Right lobe of liver (tissue), 4 donors: ENCODE measurements at regions not wholly inside any gene's neighbourhood (a gene's known extent, or its start where the extent isn't known, plus 50 kb on each side); places are given as distances from the start of the nearest gene placed in this dataset.

Source experiments
- POLR2A ChIP-seq: fragments of 450-650 bp; IDR thresholded peaks from one replicate; pipeline ENCODE4 v1.6.1; 2017; ENCODE audit warnings: antibody characterized with exemption, mild to moderate bottlenecking
- TF ChIP-seq, protein P1 (sequence below), 4 donors: fragments of 200-600 bp in 3 of 4; fragments of 450-650 bp in 1 of 4; IDR thresholded peaks; one replicate each; pipeline versions ENCODE4 v1.5.1 to v1.8.0; 2016 to 2022; ENCODE audit warnings: antibody characterized with exemption in 4 of 4, mild to moderate bottlenecking in 2 of 4
- donor health status: DM: no; HTN: no; CAD: no.
- donor health status: DM: no; HTN: no; CAD: no.
- donor health status: DM: no; HTN: yes; CAD: no.

DNA sequence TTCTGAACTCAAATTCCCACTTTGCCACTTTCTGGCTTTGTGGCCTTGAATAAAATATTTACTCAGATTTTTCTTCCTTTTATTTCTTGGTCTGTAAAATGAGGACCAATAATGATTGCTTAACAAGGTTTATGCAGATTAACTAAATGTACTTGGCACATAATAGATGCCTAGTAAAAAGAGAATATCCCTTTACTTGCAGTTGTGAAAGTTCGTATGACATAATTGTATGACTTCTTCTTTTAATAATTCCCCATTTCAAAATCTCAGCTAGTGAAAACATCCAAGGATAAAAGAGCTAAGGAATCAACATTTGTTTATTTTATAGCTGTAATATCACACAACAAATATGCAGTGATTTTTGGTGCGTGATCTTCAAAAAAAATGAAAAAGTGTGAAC is 215.6 kb upstream of the ATP2B1 start:
- TF ChIP-seq, protein P1, sequence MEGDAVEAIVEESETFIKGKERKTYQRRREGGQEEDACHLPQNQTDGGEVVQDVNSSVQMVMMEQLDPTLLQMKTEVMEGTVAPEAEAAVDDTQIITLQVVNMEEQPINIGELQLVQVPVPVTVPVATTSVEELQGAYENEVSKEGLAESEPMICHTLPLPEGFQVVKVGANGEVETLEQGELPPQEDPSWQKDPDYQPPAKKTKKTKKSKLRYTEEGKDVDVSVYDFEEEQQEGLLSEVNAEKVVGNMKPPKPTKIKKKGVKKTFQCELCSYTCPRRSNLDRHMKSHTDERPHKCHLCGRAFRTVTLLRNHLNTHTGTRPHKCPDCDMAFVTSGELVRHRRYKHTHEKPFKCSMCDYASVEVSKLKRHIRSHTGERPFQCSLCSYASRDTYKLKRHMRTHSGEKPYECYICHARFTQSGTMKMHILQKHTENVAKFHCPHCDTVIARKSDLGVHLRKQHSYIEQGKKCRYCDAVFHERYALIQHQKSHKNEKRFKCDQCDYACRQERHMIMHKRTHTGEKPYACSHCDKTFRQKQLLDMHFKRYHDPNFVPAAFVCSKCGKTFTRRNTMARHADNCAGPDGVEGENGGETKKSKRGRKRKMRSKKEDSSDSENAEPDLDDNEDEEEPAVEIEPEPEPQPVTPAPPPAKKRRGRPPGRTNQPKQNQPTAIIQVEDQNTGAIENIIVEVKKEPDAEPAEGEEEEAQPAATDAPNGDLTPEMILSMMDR (IDR thresholded peaks at IDR 0.05) = no peak
- no peak for TF ChIP-seq POLR2A
